ENCODE measurements at regions not wholly inside any gene's neighbourhood (a gene's known extent, or its start where the extent isn't known, plus 50 kb on each side); places are given as distances from the start of the nearest gene placed in this dataset.

GRCh38 chr18:7437870-7438269 is 129.2 kb upstream of the PTPRM start:
- Histone ChIP-seq H3K4me3 (ENCODE audit: low read depth, low read length) (no peak overlapping the region), H3K27ac (ENCODE audit: extremely low read depth, low read depth, low read length) (no peak overlapping the region), H3K4me1 (ENCODE audit: control insufficient read depth, insufficient read depth, low read length) (peaks cover 12% of the 10 kb centered on the region), H3K9me3 (ENCODE audit: control insufficient read depth, insufficient read depth, low read depth, low read length) (no peaks in the 10 kb centered on the region), H3K36me3 (ENCODE audit: control insufficient read depth in 2 of 2, insufficient read depth in 1 of 2, low read length in 2 of 2) (no peaks in the 10 kb centered on the region)
- ChIA-PET CTCF (no interaction called here), POLR2A (no interaction called here)
- TF ChIP-seq ZNF138 (tag by site-specific recombination; IDR thresholded peaks at IDR 0.05; ENCODE audit: borderline replicate concordance): no peak
- TF ChIP-seq ZNF596 (tag by site-specific recombination; IDR thresholded peaks at IDR 0.05): no peak
- no peak for TF ChIP-seq ZNF366 (tag by site-specific recombination; conservative IDR thresholded peaks at IDR 0.05)
- TF ChIP-seq ZBTB21 (tag by site-specific recombination; IDR thresholded peaks at IDR 0.05): no peak
- TF ChIP-seq RBAK (tag by site-specific recombination; IDR thresholded peaks at IDR 0.05): no peak
- TF ChIP-seq ZNF221 (tag by site-specific recombination; IDR thresholded peaks at IDR 0.05; ENCODE audit: borderline replicate concordance): no peak
- TF ChIP-seq ZNF645 (tag by site-specific recombination; IDR thresholded peaks at IDR 0.05): no peak
- no peak for TF ChIP-seq ZNF501 (tag by site-specific recombination; IDR thresholded peaks at IDR 0.05)
- no peak for TF ChIP-seq ZNF777 (tag by site-specific recombination; IDR thresholded peaks at IDR 0.05; ENCODE audit: borderline replicate concordance)
- TF ChIP-seq ZNF791 (tag by site-specific recombination; IDR thresholded peaks at IDR 0.05): no peak
- no peak for TF ChIP-seq ZNF302 (tag by site-specific recombination; IDR thresholded peaks at IDR 0.05; ENCODE audit: low read depth)
- no peak for TF ChIP-seq GFI1B (tag by site-specific recombination; IDR thresholded peaks at IDR 0.05)
- TF ChIP-seq ZNF341 (tag by site-specific recombination; IDR thresholded peaks at IDR 0.05; ENCODE audit: low read depth): no peak
- no peak for TF ChIP-seq ZNF580 (tag by site-specific recombination; IDR thresholded peaks at IDR 0.05)
- no peak for TF ChIP-seq ZNF600 (tag by site-specific recombination; IDR thresholded peaks at IDR 0.05)
- no peak for TF ChIP-seq ZBTB8A (tag by site-specific recombination; IDR thresholded peaks at IDR 0.05)
- TF ChIP-seq ZNF26 (tag by site-specific recombination; IDR thresholded peaks at IDR 0.05): no peak
- TF ChIP-seq ZNF184 (tag by site-specific recombination; IDR thresholded peaks at IDR 0.05): no peak
- TF ChIP-seq ZNF140 (tag by site-specific recombination; IDR thresholded peaks at IDR 0.05): no peak
- no peak for TF ChIP-seq SP3 (tag by site-specific recombination; IDR thresholded peaks at IDR 0.05)

- Histone ChIP-seq H3K9me3 (ENCODE audit: control insufficient read depth, insufficient read depth, low read depth, low read length) (no peaks in the 10 kb centered on the region), H3K4me1 (ENCODE audit: control insufficient read depth, insufficient read depth, low read length) (peaks cover 12% of the 10 kb centered on the region), H3K4me3 (ENCODE audit: low read depth, low read length) (no peak overlapping the region), H3K27ac (ENCODE audit: extremely low read depth, low read depth, low read length) (no peak overlapping the region), H3K36me3 (ENCODE audit: control insufficient read depth in 2 of 2, insufficient read depth in 1 of 2, low read length in 2 of 2) (no peaks in the 10 kb centered on the region)
- POLR2A ChIA-PET: no interaction called here
- CTCF ChIA-PET: no interaction called here
- TF ChIP-seq SP3 (tag by site-specific recombination; IDR thresholded peaks at IDR 0.05) (no peak), ZNF426 (tag by site-specific recombination; IDR thresholded peaks at IDR 0.05) (no peak), ZNF624 (tag by site-specific recombination; IDR thresholded peaks at IDR 0.05) (no peak), TSHZ1 (tag by site-specific recombination; IDR thresholded peaks at IDR 0.05; ENCODE audit: borderline replicate concordance) (no peak), ZNF174 (tag by site-specific recombination; IDR thresholded peaks at IDR 0.05) (no peak), ZNF169 (tag by site-specific recombination; IDR thresholded peaks at IDR 0.05) (no peak), KLF1 (tag by site-specific recombination; IDR thresholded peaks at IDR 0.05) (no peak), ZNF394 (tag by site-specific recombination; IDR thresholded peaks at IDR 0.05; ENCODE audit: borderline replicate concordance) (no peak), CTCF (tag by site-specific recombination; IDR thresholded peaks at IDR 0.05) (no peak)
Measured at GRCh38 chr18:7438646-7439045, 128.5 kb upstream of the PTPRM start.

Measured in HEK293 (cell line).